ENCODE measurements at regions not wholly inside any gene's neighbourhood (a gene's known extent, or its start where the extent isn't known, plus 50 kb on each side); places are given as distances from the start of the nearest gene placed in this dataset.

- no peak for TF ChIP-seq EZH2 (IDR thresholded peaks at IDR 0.05; ENCODE audit: low read depth, unreplicated experiment)
- no peak for TF ChIP-seq CTCF (conservative IDR thresholded peaks at IDR 0.05; ENCODE audit: low read depth in 2 of 2)
- no peak for TF ChIP-seq ZNF114 (CRISPR knock-in tag; IDR thresholded peaks at IDR 0.05)
- TF ChIP-seq JUNB (IDR thresholded peaks at IDR 0.05; ENCODE audit: unreplicated experiment), result no peak
- TF ChIP-seq CREB1 (CRISPR knock-in tag; IDR thresholded peaks at IDR 0.05; ENCODE audit: low read depth), result no peak
- no peak for TF ChIP-seq REST (IDR thresholded peaks at IDR 0.05; ENCODE audit: unreplicated experiment)
- no peak for TF ChIP-seq POLR2AphosphoS5 (IDR thresholded peaks at IDR 0.05; ENCODE audit: low read depth)
- no peak for TF ChIP-seq ZNF331 (CRISPR knock-in tag; IDR thresholded peaks at IDR 0.05; ENCODE audit: low read depth)
Observed at GRCh38 chrX:99973572-99974226, 436.4 kb downstream of the PCDH19 start.

All from GM23338 (cell line).